ENCODE measurements at regions not wholly inside any gene's neighbourhood (a gene's known extent, or its start where the extent isn't known, plus 50 kb on each side); places are given as distances from the start of the nearest gene placed in this dataset.

- no peak for ATAC-seq
- Histone ChIP-seq H4K20me1 (ENCODE audit: control insufficient read depth, insufficient read depth) (no peaks in the 10 kb centered on the region), H3K79me2 (ENCODE audit: control insufficient read depth, insufficient read depth, low read length) (no peaks in the 10 kb centered on the region), H3K4me2 (ENCODE audit: control insufficient read depth, insufficient read depth) (no peak overlapping the region), H3K4me3 (no peak overlapping the region), H2AFZ (ENCODE audit: control insufficient read depth, low read depth, low read length) (no peak overlapping the region), H3K9ac (ENCODE audit: control insufficient read depth, insufficient read depth, low read length) (no peak overlapping the region), H3K36me3 (ENCODE audit: control insufficient read depth in 2 of 2, insufficient read depth in 2 of 2, low read length in 1 of 2) (no peaks in the 10 kb centered on the region), H3K4me1 (ENCODE audit: control insufficient read depth, insufficient read depth, low read length) (no peaks in the 10 kb centered on the region), H3K27me3 (replicated peaks in 1 of 2; ENCODE audit: control insufficient read depth in 2 of 2, insufficient read depth in 2 of 2, low read length in 1 of 2) (no peaks in the 10 kb centered on the region), H3K27ac (ENCODE audit: control insufficient read depth, insufficient read depth) (no peak overlapping the region), H3K9me3 (replicated peaks; ENCODE audit: control insufficient read depth, insufficient read depth, low read length) (no peaks in the 10 kb centered on the region)
- TF ChIP-seq JUND (IDR thresholded peaks at IDR 0.05; ENCODE audit: low read depth, low read length) (no peak), FOXM1 (IDR thresholded peaks at IDR 0.05; ENCODE audit: low read depth, low read length) (no peak), RELB (IDR thresholded peaks at IDR 0.05; ENCODE audit: low read depth) (no peak), POU2F2 (IDR thresholded peaks at IDR 0.05; ENCODE audit: borderline replicate concordance, low read depth, low read length) (no peak), E2F4 (IDR thresholded peaks at IDR 0.05; ENCODE audit: low read depth, low read length) (no peak), NBN (IDR thresholded peaks at IDR 0.05) (no peak), RAD21 (IDR thresholded peaks at IDR 0.05; ENCODE audit: insufficient read depth, low read depth, low read length) (no peak), RUNX3 (IDR thresholded peaks at IDR 0.05; ENCODE audit: low read length) (no peak), SMAD5 (IDR thresholded peaks at IDR 0.05; ENCODE audit: low read depth) (no peak), STAT3 (IDR thresholded peaks at IDR 0.05; ENCODE audit: low read depth, low read length) (no peak), POLR2AphosphoS5 (IDR thresholded peaks at IDR 0.05; ENCODE audit: low read length) (no peak), CREB1 (IDR thresholded peaks at IDR 0.05; ENCODE audit: low read depth) (no peak), BMI1 (IDR thresholded peaks at IDR 0.05; ENCODE audit: borderline replicate concordance) (no peak), SP1 (IDR thresholded peaks at IDR 0.05; ENCODE audit: low read depth, low read length) (no peak)
- TF ChIP-seq, protein P1, sequence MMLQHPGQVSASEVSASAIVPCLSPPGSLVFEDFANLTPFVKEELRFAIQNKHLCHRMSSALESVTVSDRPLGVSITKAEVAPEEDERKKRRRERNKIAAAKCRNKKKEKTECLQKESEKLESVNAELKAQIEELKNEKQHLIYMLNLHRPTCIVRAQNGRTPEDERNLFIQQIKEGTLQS (IDR thresholded peaks at IDR 0.05; ENCODE audit: borderline replicate concordance, extremely low read depth, low read depth, low read length), result no peak
- TF ChIP-seq, protein P2, sequence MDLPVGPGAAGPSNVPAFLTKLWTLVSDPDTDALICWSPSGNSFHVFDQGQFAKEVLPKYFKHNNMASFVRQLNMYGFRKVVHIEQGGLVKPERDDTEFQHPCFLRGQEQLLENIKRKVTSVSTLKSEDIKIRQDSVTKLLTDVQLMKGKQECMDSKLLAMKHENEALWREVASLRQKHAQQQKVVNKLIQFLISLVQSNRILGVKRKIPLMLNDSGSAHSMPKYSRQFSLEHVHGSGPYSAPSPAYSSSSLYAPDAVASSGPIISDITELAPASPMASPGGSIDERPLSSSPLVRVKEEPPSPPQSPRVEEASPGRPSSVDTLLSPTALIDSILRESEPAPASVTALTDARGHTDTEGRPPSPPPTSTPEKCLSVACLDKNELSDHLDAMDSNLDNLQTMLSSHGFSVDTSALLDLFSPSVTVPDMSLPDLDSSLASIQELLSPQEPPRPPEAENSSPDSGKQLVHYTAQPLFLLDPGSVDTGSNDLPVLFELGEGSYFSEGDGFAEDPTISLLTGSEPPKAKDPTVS (IDR thresholded peaks at IDR 0.05; ENCODE audit: low read depth, low read length), result no peak
- in situ Hi-C loops (cut with MboI) (no loop called here), intact Hi-C loops (cut with micrococcal nuclease; ENCODE audit: unreplicated experiment) (no loop called here)
- DNase-seq (ENCODE audit: low read depth, low spot score), result no peak
- SMC1A ChIA-PET (ENCODE audit: uncharacterized antibody, unreplicated experiment), result no interaction called here
- 6% methylated on average over 5 of the region's 5 CpGs for WGBS (ENCODE audit: insufficient coverage, insufficient replicate concordance, low lambda C conversion rate, missing lambda C conversion rate)
- CTCF ChIA-PET, result no interaction called here
- FAIRE-seq, result no peak
- no TSS peak for BruUV-seq (replicated peaks)
- RAD21 ChIA-PET (ENCODE audit: unreplicated experiment), result no interaction called here
- POLR2A ChIA-PET, result no interaction called here
Measured at GRCh38 chr13:67917291-67917987, 687.3 kb upstream of the PCDH9 start.
